AG04450 (cell line): ENCODE measurements at regions not wholly inside any gene's neighbourhood (a gene's known extent, or its start where the extent isn't known, plus 50 kb on each side); places are given as distances from the start of the nearest gene placed in this dataset.

ENCODE experiments used
- CTCF ChIA-PET: fragments of 300-600, 350-600 bp; formaldehyde crosslinking; extraction: SDS; loops from one replicate; lab custom pipeline; 2022; ENCODE audit warnings: antibody characterized with exemption, inconsistent platforms; lab: Charles Lee
- POLR2A ChIA-PET: fragments of 350-600 bp; formaldehyde crosslinking; extraction: SDS; loops from one replicate; lab custom pipeline; 2021; ENCODE audit warnings: antibody characterized with exemption, inconsistent platforms; lab: Yijun Ruan, JAX
- DNase-seq: peaks from one replicate; pipeline ENCODE4 v3.0.0-alpha.2; 2011; ENCODE audit warnings: low read depth, low spot score
- H3K27ac ChIP-seq: one replicate; pipeline ENCODE4 v1.5.1; 2012; ENCODE audit warnings: low read depth, low read length, control low read depth
- H3K27me3 ChIP-seq: one replicate; pipeline ENCODE4 v1.6.0; 2012; ENCODE audit warnings: low read length; ENCODE audit not compliant: control insufficient read depth, insufficient read depth
- H3K4me3 ChIP-seq: 2 replicates; pipeline ENCODE4 v1.5.1; 2011; ENCODE audit warnings: mild to moderate bottlenecking, low read depth, low read length, control low read depth
- H3K9me3 ChIP-seq: 2 replicates; pipeline ENCODE4 v1.5.1; 2012; ENCODE audit warnings: low read length; ENCODE audit not compliant: control insufficient read depth, insufficient read depth
- TF ChIP-seq, protein P1 (sequence below): IDR thresholded peaks from 2 replicates; pipeline ENCODE4 v1.5.1; 2011; ENCODE audit warnings: low read depth, low read length, control low read depth, inconsistent platforms

GRCh38 chr1:185559684-185560331 is 174.4 kb upstream of the HMCN1 start:
- Histone ChIP-seq H3K4me3 (no peak overlapping the region), H3K27ac (no peak overlapping the region), H3K9me3 (no peaks in the 10 kb centered on the region), H3K27me3 (no peaks in the 10 kb centered on the region)
- ChIA-PET CTCF (interaction anchor here (0.8 to 2.7 kb wide), 7 partner anchors 13 to 390 kb away, joined by 3 to 10 read pairs (median 4); no protein-coding TSS in a partner anchor), POLR2A (interaction anchor here (0.8 kb wide), 1 partner anchor 18 kb away, joined by 4 read pairs; no protein-coding TSS in a partner anchor)
- TF ChIP-seq, protein P1, sequence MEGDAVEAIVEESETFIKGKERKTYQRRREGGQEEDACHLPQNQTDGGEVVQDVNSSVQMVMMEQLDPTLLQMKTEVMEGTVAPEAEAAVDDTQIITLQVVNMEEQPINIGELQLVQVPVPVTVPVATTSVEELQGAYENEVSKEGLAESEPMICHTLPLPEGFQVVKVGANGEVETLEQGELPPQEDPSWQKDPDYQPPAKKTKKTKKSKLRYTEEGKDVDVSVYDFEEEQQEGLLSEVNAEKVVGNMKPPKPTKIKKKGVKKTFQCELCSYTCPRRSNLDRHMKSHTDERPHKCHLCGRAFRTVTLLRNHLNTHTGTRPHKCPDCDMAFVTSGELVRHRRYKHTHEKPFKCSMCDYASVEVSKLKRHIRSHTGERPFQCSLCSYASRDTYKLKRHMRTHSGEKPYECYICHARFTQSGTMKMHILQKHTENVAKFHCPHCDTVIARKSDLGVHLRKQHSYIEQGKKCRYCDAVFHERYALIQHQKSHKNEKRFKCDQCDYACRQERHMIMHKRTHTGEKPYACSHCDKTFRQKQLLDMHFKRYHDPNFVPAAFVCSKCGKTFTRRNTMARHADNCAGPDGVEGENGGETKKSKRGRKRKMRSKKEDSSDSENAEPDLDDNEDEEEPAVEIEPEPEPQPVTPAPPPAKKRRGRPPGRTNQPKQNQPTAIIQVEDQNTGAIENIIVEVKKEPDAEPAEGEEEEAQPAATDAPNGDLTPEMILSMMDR: peak; percentile 41
- DNase-seq: no peak

GRCh38 chr1:185559151-185559550 is 175.0 kb upstream of the HMCN1 start:
- TF ChIP-seq, protein P1: no peak
- CTCF ChIA-PET: interaction anchor here (0.6 to 2.7 kb wide), 8 partner anchors 14 to 401 kb away, joined by 3 to 10 read pairs (median 4); no protein-coding TSS in a partner anchor
- H3K27ac ChIP-seq: no peak overlapping the region
- no peak overlapping the region for H3K4me3 ChIP-seq
- DNase-seq: no peak
- no peaks in the 10 kb centered on the region for H3K27me3 ChIP-seq
- no peaks in the 10 kb centered on the region for H3K9me3 ChIP-seq
- POLR2A ChIA-PET: no interaction called here

- ChIA-PET POLR2A (no interaction called here), CTCF (no interaction called here)
- Histone ChIP-seq H3K9me3 (no peaks in the 10 kb centered on the region), H3K4me3 (no peak overlapping the region), H3K27me3 (no peaks in the 10 kb centered on the region), H3K27ac (no peak overlapping the region)
- TF ChIP-seq, protein P1: no peak
- no peak for DNase-seq
Observed at GRCh38 chr1:185556561-185556960, 177.6 kb upstream of the HMCN1 start.

DNA sequence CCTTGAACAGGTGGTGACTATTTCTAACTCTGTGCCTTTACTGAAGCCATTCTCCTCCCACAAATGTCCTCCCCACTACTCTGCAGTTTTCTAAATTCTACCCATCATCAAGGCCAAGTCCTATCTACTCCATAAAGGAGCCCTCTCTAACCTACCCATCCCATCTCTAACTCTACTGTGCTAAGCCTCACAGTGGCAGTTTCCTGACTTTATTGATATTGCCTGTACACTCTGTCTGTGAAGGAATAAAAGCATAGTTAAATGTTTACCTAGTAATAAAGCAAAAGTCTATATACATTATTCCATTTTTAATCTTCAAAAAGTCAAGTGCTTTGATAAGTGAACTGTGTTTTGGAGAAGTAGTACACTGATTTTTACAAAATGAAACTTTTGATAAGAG is 178.4 kb upstream of the HMCN1 start:
- CTCF ChIA-PET: no interaction called here
- H3K27me3 ChIP-seq: no peaks in the 10 kb centered on the region
- POLR2A ChIA-PET: no interaction called here
- DNase-seq: no peak
- no peak overlapping the region for H3K27ac ChIP-seq
- no peaks in the 10 kb centered on the region for H3K9me3 ChIP-seq
- no peak overlapping the region for H3K4me3 ChIP-seq
- TF ChIP-seq, protein P1: no peak

GRCh38 chr1:185551008-185551407 is 183.2 kb upstream of the HMCN1 start:
- TF ChIP-seq, protein P1: no peak
- Histone ChIP-seq H3K9me3 (no peaks in the 10 kb centered on the region), H3K27ac (no peak overlapping the region), H3K4me3 (no peak overlapping the region), H3K27me3 (peaks cover 3% of the 10 kb centered on the region)
- DNase-seq: no peak
- CTCF ChIA-PET: no interaction called here
- POLR2A ChIA-PET: no interaction called here
